Fibroblast of upper back skin (primary cell): ENCODE measurements at regions not wholly inside any gene's neighbourhood (a gene's known extent, or its start where the extent isn't known, plus 50 kb on each side); places are given as distances from the start of the nearest gene placed in this dataset.

Experiments used
- DNase-seq: peaks from one replicate; pipeline ENCODE4 v3.0.0-alpha.2; 2013

DNA sequence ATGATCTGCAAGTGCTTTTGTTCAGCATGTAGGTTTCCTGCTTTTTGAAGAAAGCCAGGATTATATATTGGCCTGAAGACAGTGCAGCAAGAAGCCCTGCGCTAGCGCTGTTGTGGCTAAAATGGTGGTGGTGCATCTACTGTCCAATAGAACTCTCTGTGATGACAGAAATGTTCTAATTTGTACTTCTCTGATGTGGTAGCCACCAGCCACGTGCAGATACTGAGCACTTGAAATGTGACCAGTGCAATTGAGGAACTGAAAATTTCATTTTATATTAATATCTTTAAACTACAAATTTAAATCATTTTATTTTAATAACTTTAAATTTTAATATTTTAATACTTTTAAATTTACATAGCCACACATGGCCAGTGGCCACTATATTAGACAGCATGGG, 73.0 kb upstream of the PAX6 start:
- DNase-seq: no peak

DNA sequence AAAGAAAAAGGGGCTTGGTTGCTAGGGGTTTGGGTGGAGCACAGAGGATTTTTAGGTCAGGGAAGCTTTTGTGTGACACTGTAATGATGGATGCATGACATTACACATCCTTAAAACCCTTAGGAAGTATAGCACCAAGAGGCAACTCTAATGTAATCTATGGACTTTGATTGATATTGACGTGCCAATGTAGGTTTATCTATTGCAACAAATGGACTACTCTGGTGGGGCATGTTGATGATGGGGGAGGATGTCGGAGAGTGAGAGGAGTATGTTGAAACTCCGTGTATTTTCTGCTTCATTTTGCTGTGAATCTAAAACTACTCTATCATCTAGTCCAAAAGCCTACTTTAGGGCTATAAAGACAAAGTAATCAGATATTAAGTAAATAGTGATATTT, 72.3 kb upstream of the PAX6 start:
- no peak for DNase-seq

DNA sequence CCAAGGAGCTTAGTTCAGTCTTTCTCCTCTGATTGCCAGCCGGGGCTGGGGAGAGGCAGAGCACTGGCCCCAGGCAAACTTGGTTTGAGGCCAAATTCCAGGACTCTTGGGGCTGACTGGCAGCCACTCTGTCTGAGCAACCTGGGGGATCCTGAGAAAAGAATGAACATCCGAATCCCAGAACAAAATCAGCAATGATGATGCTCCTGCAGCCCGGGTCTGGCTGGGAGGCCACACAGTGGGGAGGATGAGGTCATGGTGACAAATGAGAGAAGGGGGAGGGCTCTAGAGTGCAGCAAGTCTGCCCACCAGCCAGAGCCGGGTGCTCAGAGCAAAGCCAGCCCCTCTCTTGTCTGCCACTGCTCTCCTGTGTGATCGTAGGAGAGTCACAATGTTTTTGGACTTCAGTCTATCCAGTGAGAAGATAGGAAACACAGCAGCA, 71.8 kb upstream of the PAX6 start:
- peak; percentile 68 for DNase-seq

DNA sequence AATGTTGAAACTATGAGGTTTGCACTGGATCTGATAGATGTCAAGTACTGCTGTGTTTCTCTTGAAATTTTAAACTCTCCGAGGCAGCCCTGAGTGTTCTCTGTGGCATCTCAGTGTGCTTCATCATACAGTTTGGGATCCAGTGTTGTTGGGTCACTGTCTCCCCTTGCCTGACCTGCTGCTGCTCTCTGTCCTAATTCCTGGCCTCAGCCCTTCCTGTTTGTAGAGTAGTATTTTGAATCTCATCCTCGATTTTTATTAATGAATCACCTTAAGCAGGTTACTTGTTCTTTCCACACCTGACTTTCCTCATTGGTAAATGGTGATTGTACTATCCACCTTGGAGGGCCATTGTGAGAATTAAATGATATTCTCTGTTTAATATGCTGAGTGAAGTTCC, 70.7 kb upstream of the PAX6 start:
- no peak for DNase-seq

DNA sequence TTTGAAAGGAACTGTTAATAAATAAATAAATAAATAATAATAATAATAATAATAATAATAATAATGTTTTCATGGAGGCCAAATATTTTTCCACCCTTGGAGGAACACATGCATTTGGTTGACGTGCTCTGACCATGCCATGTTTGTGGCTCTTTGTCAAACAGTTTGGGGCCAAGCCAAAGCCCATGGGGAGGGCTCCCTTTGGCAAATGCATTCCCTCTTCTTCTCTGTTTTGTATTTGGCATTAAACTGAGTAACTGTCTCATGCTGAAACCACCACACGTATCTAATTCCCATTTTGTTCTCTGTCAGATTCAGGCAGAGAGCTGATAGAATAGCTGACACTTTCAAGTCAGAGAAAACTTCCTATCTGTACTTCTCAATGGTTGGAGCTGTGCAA, 68.6 kb upstream of the PAX6 start:
- no peak for DNase-seq

DNA sequence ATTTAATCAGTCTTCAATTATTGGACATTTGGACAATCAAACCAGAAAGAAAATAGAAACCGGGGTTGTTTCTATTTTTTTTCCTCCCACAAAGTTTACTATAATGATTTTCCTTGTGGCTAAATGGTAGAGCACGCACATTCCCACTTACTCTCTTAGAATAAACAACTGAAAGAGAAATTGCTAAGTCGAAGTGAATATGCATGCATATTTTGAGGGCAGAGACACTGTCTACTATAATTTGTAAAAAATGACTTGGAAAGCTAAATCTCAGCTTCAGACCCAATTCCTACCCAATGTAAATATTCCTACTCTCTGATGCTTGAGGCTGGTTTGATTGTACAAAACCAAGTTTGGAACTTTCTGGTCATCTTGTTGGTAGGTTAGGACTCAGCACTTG, 66.7 kb upstream of the PAX6 start:
- no peak for DNase-seq

DNA sequence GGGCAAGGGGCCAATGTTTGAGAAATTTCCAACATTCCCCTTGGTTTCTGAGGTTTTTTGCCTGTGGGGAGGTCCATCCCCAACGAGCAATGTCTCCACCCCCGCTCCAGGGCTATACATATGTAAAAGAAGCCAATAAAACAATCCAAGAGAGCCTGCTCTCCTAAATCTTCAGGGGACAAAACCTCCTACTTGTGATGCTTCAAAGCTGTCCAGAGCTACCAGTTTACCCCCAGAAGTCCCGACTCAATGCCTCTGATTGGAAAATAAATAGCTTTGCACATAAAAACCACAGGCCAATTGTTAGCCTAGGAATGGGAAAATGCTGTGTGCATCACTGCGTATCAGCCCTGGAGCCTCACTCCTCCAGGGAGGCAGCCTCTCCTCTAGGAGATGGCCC, 66.0 kb upstream of the PAX6 start:
- peak; percentile 56 for DNase-seq

DNA sequence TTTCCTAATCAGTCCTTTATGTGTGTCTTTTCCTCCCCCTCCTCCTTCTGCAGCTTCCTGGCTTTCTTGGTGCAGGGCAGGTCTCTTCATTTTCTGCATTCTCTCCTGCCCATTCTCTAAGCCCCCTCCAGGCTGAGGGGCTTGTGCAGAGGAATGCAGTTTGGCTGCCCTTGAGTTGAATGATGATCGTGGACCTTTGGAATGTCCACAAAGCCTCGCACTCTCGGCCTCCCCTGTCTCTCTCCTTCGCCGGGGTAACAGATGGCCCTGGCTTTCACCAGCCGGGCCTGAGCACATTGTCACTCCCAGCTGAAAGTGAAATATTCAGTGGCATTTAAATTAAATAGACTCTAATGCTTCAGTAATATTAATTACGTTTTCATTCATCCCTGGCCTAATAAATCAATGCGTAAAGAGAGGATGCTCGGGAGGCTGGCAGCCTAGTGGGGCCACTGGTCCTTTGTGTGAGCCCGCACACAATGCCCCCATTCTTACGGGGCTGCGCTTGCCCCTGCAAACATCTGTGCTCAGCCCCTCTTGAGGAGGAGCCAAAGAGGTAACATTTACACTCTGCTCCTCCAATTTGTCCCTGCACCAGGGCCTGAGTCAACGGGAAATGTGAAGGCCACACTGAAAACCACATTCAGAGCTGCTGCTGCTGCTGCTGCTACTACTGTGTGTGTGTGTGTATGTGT, 64.9 kb upstream of the PAX6 start:
- DNase-seq: peak; percentile 61

DNA sequence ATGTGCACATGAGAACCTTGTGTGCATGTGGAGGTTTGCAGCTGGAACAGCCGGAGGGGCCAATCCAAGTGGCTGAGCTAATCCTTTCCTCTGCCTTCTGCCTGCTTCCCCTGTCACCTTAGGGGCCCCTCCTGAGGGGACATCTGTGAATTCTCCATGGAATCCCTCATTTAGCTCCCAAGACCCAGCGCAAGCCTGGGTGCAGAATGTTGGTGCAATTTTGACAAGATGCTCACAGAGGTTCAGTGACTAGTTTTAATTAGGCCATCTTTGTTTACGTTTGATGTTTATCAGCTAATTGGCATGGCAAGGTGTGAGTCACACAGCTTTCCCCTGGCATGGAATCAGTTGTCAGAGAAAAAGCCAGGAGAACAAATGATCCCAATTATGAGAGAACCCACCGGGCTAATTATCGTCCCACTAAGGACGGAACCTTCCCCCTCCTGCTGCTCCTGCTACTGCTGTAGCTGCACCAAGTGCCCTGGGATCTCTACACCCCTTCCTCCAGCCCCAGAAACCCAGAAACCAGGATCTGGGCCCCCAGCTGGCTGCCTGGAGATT, 63.6 kb upstream of the PAX6 start:
- no peak for DNase-seq

DNA sequence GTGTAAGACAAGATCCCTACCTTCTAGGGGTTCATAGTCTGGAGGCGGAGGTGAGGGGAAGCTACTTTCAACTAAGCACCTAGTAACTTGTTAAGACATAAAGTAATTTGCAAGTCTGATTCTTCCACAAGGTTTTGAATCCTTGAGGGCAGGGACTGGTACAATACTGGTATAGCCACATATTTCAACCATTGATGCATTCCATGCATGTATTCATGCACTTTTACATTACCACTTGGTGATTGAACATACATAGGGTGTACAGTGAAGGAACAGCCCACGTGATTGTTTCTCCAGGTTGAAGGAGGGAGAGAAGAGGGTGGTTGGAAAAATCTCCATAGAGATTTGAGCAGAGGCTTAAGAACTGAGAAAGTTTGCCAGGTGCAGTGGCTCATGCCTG, 62.0 kb upstream of the PAX6 start:
- DNase-seq: no peak

DNA sequence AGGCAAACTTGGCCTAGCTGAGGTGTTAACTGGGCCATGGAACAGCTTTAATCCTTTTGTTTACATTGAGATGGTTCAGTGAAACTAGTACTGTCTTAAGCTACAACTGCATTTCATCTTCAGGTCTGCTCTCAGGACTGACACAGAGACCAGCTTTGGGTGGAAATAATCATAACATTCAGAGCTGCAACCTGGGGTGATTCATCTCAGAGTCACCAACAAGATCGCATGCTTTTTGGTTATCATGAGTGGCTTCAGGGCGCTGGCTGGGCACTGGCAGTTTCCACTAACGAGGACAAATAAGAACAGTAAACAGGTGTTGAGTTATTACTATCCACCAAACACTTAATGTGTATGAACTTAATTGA, 60.9 kb upstream of the PAX6 start:
- no peak for DNase-seq

DNA sequence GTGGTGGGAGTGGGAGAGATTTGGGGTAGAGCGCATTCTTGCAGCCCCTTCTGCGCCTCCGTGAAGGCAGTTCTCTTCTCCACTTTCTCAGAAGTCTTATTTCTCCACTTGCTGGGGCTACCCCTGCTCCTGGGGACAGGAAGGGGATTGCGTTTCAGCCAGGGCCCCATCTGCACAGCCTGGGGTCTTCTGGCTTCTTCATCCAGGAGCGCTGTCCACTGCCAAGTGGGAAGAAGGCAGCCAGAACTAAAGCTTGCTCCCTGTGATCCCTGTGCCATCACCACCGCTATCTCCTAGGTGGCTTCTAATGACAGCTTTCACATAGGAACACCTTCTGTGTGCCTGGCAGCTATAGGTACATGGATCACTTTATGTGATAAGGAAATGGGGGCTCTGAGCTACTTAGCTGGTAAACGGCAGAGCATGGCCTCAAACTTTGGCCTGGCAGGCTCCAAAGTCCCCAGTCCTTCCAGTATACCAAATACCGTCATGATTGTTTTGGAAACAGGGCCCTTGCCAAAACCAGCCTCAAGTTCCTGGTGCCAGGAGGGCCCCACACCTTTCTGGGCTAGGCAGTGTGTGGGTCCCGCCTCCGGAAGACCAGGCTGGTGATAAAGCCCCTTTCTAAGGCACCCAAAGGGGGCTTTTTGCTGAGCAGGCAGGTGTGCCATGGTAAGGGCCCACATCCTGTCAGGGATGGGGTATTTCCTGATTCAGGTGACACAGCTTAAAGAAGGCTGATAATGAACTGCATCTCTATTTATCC, 60.4 kb upstream of the PAX6 start:
- DNase-seq: no peak

DNA sequence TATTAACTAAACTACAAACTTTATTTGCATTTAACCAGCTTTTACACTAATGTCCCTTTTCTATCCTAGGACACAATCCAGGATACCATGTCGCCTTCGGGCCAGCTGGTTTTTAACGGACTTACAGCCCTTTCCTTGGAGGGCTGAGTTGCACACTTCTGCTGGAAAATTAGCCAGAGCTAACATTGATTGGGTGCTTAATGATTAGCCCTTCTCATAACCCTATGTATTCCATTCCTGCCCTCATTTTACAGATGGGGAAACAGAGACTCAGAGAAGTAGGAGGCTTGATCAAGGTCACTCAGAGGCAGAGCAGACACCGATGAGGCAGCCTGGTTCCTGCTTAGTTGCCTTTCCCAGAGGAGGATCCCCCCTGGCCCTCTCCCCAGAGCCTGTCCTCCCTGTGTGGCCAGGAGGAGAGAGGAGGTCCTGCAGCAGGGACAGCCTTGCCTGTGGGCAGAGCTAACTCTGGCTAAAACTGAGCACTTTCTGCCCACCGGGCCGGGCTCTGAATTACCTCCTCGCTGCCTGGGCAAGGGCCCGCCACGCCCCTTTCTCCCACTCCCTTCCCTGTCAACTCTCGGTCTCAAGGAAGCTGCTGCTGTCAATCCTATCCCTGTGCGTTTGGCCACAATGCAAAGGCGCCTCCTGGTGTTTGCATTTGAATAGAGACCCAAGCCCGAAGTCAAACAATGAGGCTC, 59.6 kb upstream of the PAX6 start:
- peak; percentile 56 for DNase-seq

DNA sequence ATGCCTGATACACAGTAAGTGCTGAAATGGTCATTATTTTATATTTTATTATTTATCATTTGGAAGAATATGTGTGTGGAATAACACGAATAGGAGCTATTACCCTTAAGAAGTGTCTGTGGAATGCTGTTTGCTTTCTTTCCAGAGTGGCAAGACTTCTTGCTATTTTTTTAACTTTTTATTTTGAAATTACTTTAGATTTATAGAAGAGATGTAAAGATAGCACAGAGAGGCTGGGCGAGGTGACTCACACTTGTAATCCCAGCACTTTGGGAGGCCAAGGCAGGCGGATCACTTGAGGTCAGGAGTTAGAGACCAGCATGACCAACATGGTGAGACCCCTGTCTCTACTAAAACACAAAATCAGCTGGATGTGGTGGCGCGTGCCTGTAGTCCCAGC, 58.9 kb upstream of the PAX6 start:
- DNase-seq: no peak

DNA sequence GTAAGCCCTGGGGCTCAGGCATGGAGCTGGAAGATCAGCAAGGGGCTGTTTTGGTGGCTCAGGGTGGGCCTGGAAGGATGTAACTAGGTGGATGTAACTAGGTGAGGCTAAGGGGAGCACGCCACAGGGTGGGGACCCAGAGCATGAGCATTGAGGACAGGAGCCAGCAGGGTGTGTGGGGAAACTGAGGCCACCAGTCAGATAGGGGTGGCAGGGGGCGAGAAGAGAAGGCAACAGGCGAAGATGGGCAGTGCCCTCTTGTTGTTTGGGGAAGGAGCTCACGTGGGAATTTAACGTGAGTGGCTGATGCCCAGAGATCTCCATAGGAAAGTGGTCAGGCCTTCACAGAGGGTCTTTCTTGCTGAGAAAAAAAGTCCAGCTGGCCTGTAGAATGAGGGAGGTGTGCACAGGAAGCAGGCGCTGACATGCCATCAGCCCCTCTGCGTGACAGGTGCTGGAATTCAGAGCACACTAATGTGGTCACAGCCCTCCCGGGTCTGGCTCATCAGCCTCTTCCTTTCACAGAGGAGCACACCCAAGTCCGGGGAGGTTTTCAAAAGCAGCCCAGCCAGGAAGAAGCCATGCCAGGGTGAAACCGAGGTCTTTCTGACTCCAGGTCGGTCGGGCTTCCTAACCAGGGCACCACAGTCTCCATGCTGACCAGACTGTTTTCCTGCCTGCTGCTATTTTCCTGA, 54.6 kb upstream of the PAX6 start:
- DNase-seq: no peak

DNA sequence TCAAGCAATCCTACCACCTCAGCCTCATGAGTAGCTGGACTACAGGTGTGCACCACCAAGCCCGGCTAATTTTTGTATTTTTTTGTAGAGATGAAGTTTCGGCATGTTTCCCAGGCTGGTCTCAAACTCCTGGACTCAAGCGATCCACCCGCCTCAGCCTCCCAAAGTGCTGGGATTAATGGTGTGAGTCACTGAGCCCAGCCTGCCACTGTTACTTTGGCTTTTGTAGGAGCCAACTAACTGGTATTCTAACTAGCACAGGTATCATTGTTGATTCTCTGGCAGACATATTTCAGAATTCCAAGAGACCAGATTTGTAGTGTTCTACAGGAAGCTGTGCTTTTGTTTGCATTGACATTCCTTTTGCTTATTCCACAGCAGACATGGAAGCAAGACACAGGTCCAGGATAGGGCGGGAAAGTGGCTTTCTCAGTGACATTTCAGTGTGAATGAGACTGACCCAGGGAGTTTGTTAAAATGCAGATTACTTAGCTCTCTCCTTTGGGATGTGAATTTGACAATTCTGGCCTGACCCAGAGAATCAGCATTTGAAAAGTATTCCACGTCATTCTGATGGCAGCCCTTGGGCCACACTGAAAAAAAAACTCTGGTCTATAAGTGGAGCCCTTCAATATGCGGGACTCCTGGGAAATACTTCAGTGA, 52.2 kb upstream of the PAX6 start:
- no peak for DNase-seq

DNA sequence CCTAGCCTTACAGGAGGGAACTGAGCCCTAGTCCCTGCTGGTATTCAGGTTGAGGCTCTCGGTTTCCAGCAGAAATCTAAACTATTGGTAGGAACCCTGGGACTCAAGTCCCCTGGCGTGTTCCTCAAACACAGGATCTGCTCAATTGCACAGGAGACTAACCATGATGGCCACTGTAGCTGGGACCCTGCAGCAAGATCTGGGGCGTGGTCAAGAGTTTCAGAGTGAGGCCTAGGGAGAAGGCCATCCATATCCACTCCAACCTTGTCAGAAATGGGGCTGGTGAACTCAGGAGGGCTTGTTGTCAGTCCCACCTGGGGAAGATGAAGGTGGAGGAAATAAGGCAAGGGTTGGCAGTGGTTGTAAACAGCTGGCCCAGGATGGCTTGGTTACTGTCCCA, 49.9 kb upstream of the PAX6 start:
- no peak for DNase-seq
